ENCODE measurements at regions not wholly inside any gene's neighbourhood (a gene's known extent, or its start where the extent isn't known, plus 50 kb on each side); places are given as distances from the start of the nearest gene placed in this dataset.

DNA sequence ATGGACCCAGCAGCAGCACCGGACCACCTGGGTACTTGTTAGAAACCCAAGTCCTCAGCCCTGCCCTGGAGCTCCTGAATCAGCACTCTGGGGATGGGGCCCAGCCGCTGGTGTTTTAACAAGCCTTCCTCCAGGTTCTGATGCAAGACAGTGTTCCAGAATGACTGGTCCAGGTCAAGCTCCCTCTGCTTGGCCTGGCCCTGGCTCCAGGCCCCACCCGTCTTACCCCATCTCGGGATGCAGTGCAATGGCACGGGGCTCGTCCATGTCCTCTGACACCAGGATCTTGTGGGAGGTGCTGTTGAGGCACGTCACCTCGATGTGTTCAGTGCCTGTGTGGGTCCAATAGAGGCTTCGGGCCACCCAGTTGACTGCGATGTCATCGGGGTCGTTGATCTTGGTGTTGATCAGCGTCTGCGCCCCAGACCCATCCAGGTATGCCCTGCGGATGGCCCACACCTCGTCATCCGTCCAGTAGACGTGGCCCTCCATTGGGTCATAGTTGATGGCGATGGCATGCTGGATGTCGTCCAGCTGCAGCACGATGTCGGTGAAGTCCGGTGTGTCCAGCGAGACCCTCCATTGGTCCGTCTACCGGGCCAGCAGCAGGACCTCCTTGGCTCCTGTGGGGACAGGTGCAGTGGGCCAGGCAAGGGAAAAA lies 140.3 kb downstream of the CRYBB2 start (continued):
- TF ChIP-seq, protein P1, sequence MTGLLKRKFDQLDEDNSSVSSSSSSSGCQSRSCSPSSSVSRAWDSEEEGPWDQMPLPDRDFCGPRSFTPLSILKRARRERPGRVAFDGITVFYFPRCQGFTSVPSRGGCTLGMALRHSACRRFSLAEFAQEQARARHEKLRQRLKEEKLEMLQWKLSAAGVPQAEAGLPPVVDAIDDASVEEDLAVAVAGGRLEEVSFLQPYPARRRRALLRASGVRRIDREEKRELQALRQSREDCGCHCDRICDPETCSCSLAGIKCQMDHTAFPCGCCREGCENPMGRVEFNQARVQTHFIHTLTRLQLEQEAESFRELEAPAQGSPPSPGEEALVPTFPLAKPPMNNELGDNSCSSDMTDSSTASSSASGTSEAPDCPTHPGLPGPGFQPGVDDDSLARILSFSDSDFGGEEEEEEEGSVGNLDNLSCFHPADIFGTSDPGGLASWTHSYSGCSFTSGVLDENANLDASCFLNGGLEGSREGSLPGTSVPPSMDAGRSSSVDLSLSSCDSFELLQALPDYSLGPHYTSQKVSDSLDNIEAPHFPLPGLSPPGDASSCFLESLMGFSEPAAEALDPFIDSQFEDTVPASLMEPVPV (CRISPR knock-in tag; IDR thresholded peaks at IDR 0.05) = no peak
- TF ChIP-seq KDM2A (CRISPR knock-in tag; IDR thresholded peaks at IDR 0.05; ENCODE audit: borderline replicate concordance, low read depth) (no peak), SMAD3 (CRISPR knock-in tag; IDR thresholded peaks at IDR 0.05) (no peak), ZBTB8A (CRISPR knock-in tag; IDR thresholded peaks at IDR 0.05; ENCODE audit: borderline replicate concordance, low read depth) (no peak)

- FAIRE-seq = no peak
- BruUV-seq (replicated peaks) = no TSS peak
- Histone ChIP-seq H4K20me1 (ENCODE audit: insufficient read depth, low read length) (peaks cover 16% of the 10 kb centered on the region; the same call in 1 of the 2 replicates), H3K36me3 (replicated peaks in 1 of 2; ENCODE audit: control insufficient read depth in 1 of 2, insufficient read depth in 2 of 2, low read length in 2 of 2) (peaks cover 22 to 76% of the 10 kb centered on the region in 2 experiments; a peak in 4 of 5 replicates), H3K27ac (ENCODE audit: extremely low read length, insufficient read depth, low read length) (no peak overlapping the region), H3K4me2 (ENCODE audit: low read depth, low read length) (no peak overlapping the region), H3K4me3 (replicated peaks in 1 of 3; ENCODE audit: insufficient read depth in 1 of 3, low read depth in 2 of 3, low read length in 3 of 3) (no peak overlapping the region), H3K79me2 (ENCODE audit: insufficient read depth, low read length) (peaks cover 3% of the 10 kb centered on the region), H3K9me3 (ENCODE audit: low read length) (no peaks in the 10 kb centered on the region), H3K4me1 (ENCODE audit: insufficient read depth, low read length) (no peaks in the 10 kb centered on the region), H2AFZ (ENCODE audit: low read length) (no peak overlapping the region), H3K9ac (ENCODE audit: insufficient read depth, low read depth, low read length) (no peak overlapping the region), H3K27me3 (ENCODE audit: control insufficient read depth in 1 of 2, insufficient read depth in 2 of 2, low read length in 2 of 2) (no peaks in the 10 kb centered on the region)
- intact Hi-C loops (cut with micrococcal nuclease; ENCODE audit: unreplicated experiment) = loop anchor here (5.0 kb wide), 3 partner anchors 42 to 87 kb away; no protein-coding TSS in a partner anchor
- in situ Hi-C loops (cut with HindIII; ENCODE audit: extremely low pct_ligation_motif_present, low pct_unique_long_range_greater_than_20kb) = no loop called here
- ChIA-PET POLR2A (no interaction called here), CTCF (ENCODE audit: low intra/inter-chr PET ratio, low total read pairs) (no interaction called here)
- DNase-seq (ENCODE audit: low spot score) = no peak
- ATAC-seq = no peak
- no peak for TF ChIP-seq MED1 (CRISPR knock-in tag; IDR thresholded peaks at IDR 0.05)
- no peak for TF ChIP-seq BCL3 (CRISPR knock-in tag; IDR thresholded peaks at IDR 0.05)
- TF ChIP-seq ARNT2 (CRISPR knock-in tag; IDR thresholded peaks at IDR 0.05; ENCODE audit: low read depth) = no peak
- no peak for TF ChIP-seq HNRNPL (IDR thresholded peaks at IDR 0.05; ENCODE audit: low read depth, low read length)
- no peak for TF ChIP-seq MIER2 (CRISPR knock-in tag; IDR thresholded peaks at IDR 0.05)
- no peak for TF ChIP-seq FOXC1 (CRISPR knock-in tag; IDR thresholded peaks at IDR 0.05; ENCODE audit: borderline replicate concordance)
- TF ChIP-seq ZNF180 (CRISPR knock-in tag; IDR thresholded peaks at IDR 0.05; ENCODE audit: borderline replicate concordance, low read depth) = no peak
- no peak for TF ChIP-seq ZNF747 (CRISPR knock-in tag; IDR thresholded peaks at IDR 0.05; ENCODE audit: borderline replicate concordance)
- TF ChIP-seq GATA4 (IDR thresholded peaks at IDR 0.05; ENCODE audit: borderline replicate concordance, low read depth) = no peak
- no peak for TF ChIP-seq PCBP1 (IDR thresholded peaks at IDR 0.05; ENCODE audit: borderline replicate concordance, low read depth, low read length)
- no peak for TF ChIP-seq MEF2D (CRISPR knock-in tag; IDR thresholded peaks at IDR 0.05)
- TF ChIP-seq RCOR2 (CRISPR knock-in tag; IDR thresholded peaks at IDR 0.05) = no peak
- WGBS (ENCODE audit: low lambda C conversion rate) = 97% methylated on average over 11 of the region's 12 CpGs
Observed at GRCh38 chr22:25360411-25360810, 141.0 kb downstream of the CRYBB2 start.

Measured in HepG2 (cell line).